Colonic mucosa (tissue), 4 donors: ENCODE measurements at regions not wholly inside any gene's neighbourhood (a gene's known extent, or its start where the extent isn't known, plus 50 kb on each side); places are given as distances from the start of the nearest gene placed in this dataset.
"Not testable (repeated sequence)": the region's sequence is repeated elsewhere in the genome, so short reads cannot be mapped to it uniquely, and the experiment has no call there.

Source experiments
- DNase-seq: peaks from one replicate; pipeline ENCODE4 v3.0.0-alpha.2; 2020
- H3K27ac ChIP-seq: fragments of 200-600 bp; one replicate; pipeline ENCODE4 v1.8.0; 2021
- H3K27me3 ChIP-seq: fragments of 200-600 bp; one replicate; pipeline ENCODE4 v1.8.0; 2021
- H3K36me3 ChIP-seq: fragments of 200-600 bp; one replicate; pipeline ENCODE4 v1.8.0; 2021
- H3K4me1 ChIP-seq: fragments of 200-600 bp; one replicate; pipeline ENCODE4 v1.8.0; 2021; ENCODE audit warnings: mild to moderate bottlenecking
- H3K4me3 ChIP-seq: fragments of 200-600 bp; one replicate; pipeline ENCODE4 v1.8.0; 2021
- H3K9ac ChIP-seq, 2 donors: one replicate each; pipeline ENCODE4 v1.7.0; 2013; ENCODE audit warnings: control low read depth in 2 of 2, low read depth in 2 of 2, low read length in 2 of 2
- H3K9me3 ChIP-seq: fragments of 200-600 bp; one replicate; pipeline ENCODE4 v1.8.0; 2021
- intact Hi-C: fragments of 100-400 bp; cut with DNase I; formaldehyde crosslinking; loops from one replicate; pipeline ENCODE4 v1.14.1; 2022
- TF ChIP-seq, protein P1 (sequence below): fragments of 200-600 bp; IDR thresholded peaks from one replicate; pipeline ENCODE4 v1.8.0; 2022; ENCODE audit warnings: antibody characterized with exemption, mild to moderate bottlenecking
- donor health status: healthy.
- donor health status: DM: no; HTN: no; CAD: no.
- donor health status: DM: no; HTN: no; CAD: no.

DNA sequence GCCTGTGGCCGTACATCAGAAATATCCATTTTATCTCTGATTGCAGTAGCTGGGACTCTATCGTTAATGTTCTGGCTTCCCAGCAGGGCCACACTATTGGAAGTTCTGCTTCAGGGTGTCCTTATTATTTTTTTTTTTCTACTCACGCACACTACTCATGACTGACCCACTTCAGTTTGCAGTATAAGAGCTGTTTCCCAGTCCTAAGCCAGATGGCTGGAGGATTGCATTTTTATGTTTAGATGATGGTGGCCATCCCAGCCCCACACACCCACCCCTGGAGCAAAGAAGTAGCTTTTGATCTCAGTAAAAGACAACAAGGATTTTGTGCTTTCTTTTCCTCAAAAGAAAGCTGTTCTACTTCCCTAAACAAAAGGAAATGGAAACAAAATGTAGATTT lies 557.0 kb upstream of the GALNTL6 start:
- Histone ChIP-seq H3K27ac (no peak overlapping the region), H3K9me3 (no peaks in the 10 kb centered on the region), H3K27me3 (no peaks in the 10 kb centered on the region), H3K4me1 (no peaks in the 10 kb centered on the region), H3K4me3 (no peak overlapping the region), H3K36me3 (no peaks in the 10 kb centered on the region), H3K9ac (no peak overlapping the region)
- DNase-seq = no peak
- intact Hi-C loops = no loop called here
- TF ChIP-seq, protein P1, sequence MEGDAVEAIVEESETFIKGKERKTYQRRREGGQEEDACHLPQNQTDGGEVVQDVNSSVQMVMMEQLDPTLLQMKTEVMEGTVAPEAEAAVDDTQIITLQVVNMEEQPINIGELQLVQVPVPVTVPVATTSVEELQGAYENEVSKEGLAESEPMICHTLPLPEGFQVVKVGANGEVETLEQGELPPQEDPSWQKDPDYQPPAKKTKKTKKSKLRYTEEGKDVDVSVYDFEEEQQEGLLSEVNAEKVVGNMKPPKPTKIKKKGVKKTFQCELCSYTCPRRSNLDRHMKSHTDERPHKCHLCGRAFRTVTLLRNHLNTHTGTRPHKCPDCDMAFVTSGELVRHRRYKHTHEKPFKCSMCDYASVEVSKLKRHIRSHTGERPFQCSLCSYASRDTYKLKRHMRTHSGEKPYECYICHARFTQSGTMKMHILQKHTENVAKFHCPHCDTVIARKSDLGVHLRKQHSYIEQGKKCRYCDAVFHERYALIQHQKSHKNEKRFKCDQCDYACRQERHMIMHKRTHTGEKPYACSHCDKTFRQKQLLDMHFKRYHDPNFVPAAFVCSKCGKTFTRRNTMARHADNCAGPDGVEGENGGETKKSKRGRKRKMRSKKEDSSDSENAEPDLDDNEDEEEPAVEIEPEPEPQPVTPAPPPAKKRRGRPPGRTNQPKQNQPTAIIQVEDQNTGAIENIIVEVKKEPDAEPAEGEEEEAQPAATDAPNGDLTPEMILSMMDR = no peak

DNA sequence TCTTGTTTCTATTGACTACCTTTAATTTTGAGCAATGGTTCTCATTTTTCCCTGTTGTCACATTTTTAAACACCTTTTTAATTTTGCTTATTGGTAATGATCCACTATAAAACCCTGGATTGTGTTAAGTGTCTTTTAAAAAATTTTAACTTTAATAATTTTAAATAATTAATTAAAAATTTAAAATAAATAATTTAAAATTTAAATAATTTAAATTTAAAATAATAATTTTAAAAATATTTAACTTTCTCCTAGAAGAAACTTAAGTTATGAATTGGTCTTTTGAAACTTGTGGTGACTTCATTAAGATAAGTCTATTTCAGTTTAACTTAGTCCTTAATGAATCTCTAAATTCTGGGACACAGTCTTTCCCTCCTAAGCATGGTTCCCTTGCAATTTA lies 566.3 kb upstream of the GALNTL6 start:
- intact Hi-C loops = no loop called here
- Histone ChIP-seq H3K9me3 (no peaks in the 10 kb centered on the region), H3K27ac (no peak overlapping the region), H3K27me3 (no peaks in the 10 kb centered on the region), H3K4me3 (no peak overlapping the region), H3K9ac (no peak overlapping the region), H3K36me3 (no peaks in the 10 kb centered on the region), H3K4me1 (no peaks in the 10 kb centered on the region)
- no peak for DNase-seq
- TF ChIP-seq, protein P1 = no peak

DNA sequence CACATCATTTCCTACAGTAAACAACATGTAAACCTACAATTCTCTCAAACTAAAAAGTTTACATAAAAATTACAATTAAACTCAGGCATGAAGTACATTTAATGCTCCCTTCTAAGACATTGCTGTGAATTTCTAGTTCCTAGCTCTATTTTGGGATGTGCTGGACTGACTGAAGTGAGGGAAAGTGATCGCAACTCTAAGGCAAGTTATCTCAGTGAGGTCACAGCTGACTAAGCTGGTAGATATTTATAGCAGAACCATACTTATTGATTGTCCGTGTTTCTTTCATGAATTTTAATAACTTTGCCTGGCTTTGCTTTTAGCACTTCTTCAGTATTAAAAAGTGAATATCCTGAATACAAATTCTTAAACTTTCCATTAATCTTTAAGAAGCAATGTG lies 570.4 kb upstream of the GALNTL6 start:
- intact Hi-C loops = no loop called here
- no peaks in the 10 kb centered on the region for H3K4me1 ChIP-seq

DNA sequence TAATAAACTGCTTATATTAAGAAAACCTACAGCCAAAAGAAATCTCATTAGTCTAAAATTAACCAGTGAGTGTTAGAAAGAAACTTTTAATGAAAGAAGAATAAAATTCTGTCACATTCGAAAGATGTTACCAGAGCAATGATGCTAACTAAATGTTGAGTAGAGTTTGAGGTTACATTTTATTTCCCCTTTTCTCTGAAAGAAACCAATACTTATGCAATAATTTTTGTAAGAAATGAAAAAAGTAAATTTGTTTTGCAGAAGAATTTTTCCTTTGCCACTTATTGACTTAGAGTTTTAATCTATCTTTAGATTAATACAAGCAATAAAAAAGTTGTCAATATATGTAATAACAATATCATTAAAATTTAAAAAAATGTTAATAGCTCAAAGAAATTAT lies 574.0 kb upstream of the GALNTL6 start:
- Histone ChIP-seq H3K9me3 (no peaks in the 10 kb centered on the region), H3K27me3 (no peaks in the 10 kb centered on the region), H3K9ac (no peak overlapping the region), H3K27ac (no peak overlapping the region), H3K36me3 (no peaks in the 10 kb centered on the region), H3K4me3 (no peak overlapping the region), H3K4me1 (no peaks in the 10 kb centered on the region)
- TF ChIP-seq, protein P1 = no peak
- intact Hi-C loops = no loop called here
- no peak for DNase-seq

More for the DNA sequence above, 570.4 kb upstream of the GALNTL6 start:
- Histone ChIP-seq H3K27me3 (no peaks in the 10 kb centered on the region), H3K4me3 (no peak overlapping the region), H3K36me3 (no peaks in the 10 kb centered on the region), H3K9ac (no peak overlapping the region), H3K9me3 (no peaks in the 10 kb centered on the region), H3K27ac (no peak overlapping the region)
- DNase-seq = no peak
- TF ChIP-seq, protein P1 = no peak

DNA sequence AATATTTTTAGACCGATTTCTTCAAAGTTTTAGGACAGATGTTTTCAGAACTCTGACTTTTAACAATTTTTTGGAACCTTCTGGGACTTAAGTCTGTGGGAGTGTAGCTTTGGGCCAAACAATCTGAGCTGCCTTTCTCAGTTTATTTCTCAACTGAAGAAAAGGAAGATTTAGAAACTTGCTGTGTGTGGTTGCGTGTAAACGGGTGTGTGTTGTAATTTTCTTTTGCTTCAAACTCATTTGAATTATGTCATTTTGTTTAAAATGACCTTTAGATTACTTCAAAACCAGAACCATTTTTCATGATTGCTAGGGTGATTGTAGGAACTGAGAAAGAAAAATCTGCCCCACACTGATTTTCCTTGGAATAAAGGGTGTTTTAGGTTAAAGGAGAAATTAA lies 577.7 kb upstream of the GALNTL6 start:
- Histone ChIP-seq H3K4me3 (no peak overlapping the region), H3K27ac (no peak overlapping the region), H3K9me3 (no peaks in the 10 kb centered on the region), H3K4me1 (no peaks in the 10 kb centered on the region), H3K27me3 (no peaks in the 10 kb centered on the region), H3K36me3 (no peaks in the 10 kb centered on the region), H3K9ac (no peak overlapping the region)
- TF ChIP-seq, protein P1 = no peak
- no peak for DNase-seq
- intact Hi-C loops = no loop called here

DNA sequence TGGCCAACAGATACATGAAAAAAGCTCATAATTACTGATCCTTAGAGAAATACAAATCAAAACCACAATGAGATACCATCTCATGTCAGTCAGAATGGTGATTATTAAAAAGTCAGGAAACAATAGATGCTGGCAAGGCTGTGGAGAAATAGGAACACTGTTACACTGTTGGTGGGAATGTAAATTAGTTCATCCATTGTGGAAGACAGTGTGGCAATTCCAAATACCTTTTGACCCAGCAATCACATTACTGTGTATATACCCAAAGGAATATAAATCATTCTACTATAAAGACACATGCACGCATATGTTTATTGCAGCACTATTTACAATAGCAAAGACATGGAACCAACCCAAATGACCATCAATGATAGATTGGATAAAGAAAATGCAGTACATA lies 583.9 kb upstream of the GALNTL6 start:
- intact Hi-C loops, H3K36me3 ChIP-seq: not testable (repeated sequence)

More for the DNA sequence above, 583.9 kb upstream of the GALNTL6 start:
- H3K9me3 ChIP-seq, H3K4me1 ChIP-seq, H3K27me3 ChIP-seq, DNase-seq, H3K4me3 ChIP-seq, H3K27ac ChIP-seq, H3K9ac ChIP-seq: not testable (repeated sequence)
